A549 (cell line): ENCODE measurements at regions not wholly inside any gene's neighbourhood (a gene's known extent, or its start where the extent isn't known, plus 50 kb on each side); places are given as distances from the start of the nearest gene placed in this dataset.

Experiments
- ATAC-seq, 2 experiments: fragments of 200-7000 bp in 1 of 2; fragments of >200 bp in 1 of 2; cut with Nextera tagmentation in 1 of 2; cut with Tn5 transposase in 1 of 2; 3 replicates each; pipeline versions ENCODE4 v1.8.0 to v1.9.1; 2018 to 2020; ENCODE audit warnings: mild to moderate bottlenecking in 1 of 2, moderate library complexity in 1 of 2
- CTCF ChIA-PET: fragments of 300-600 bp; sonication (Branson Sonifier 250); formaldehyde crosslinking; extraction: SDS; loops from one replicate; lab custom pipeline; 2021; ENCODE audit warnings: antibody characterized with exemption, inconsistent platforms; lab: Yijun Ruan, JAX
- POLR2A ChIA-PET: fragments of 350-600 bp; formaldehyde crosslinking; extraction: SDS; loops from one replicate; lab custom pipeline; 2021; ENCODE audit warnings: antibody characterized with exemption, inconsistent platforms; lab: Yijun Ruan, JAX
- DNase-seq, 2 experiments: peaks; one replicate each; pipeline versions ENCODE4 v3.0.0 to v3.0.0-alpha.2; 2011 to 2016; ENCODE audit warnings: low read depth in 1 of 2, low spot score in 1 of 2
- FAIRE-seq: peaks from 2 replicates; lab custom pipeline; 2011; peaks lifted over from hg19 to GRCh38; lab: Jason Lieb, UNC
- H3K27ac ChIP-seq, 2 experiments: fragments of >200 bp; sonication (Bioruptor Twin); formaldehyde crosslinking; 3 replicates each; pipeline ENCODE4 v1.5.1; 2016 to 2017
- H3K4me1 ChIP-seq: fragments of >200 bp; sonication (Bioruptor Twin); formaldehyde crosslinking; 3 replicates; pipeline ENCODE4 v1.6.1; 2016
- H3K4me2 ChIP-seq: fragments of >200 bp; sonication (Bioruptor Twin); formaldehyde crosslinking; 3 replicates; pipeline ENCODE4 v1.6.1; 2016
- H3K4me3 ChIP-seq: fragments of >200 bp; sonication (Bioruptor Twin); formaldehyde crosslinking; 3 replicates; pipeline ENCODE4 v1.5.1; 2016
- H3K9me3 ChIP-seq: fragments of >200 bp; sonication (Bioruptor Twin); formaldehyde crosslinking; 3 replicates; pipeline ENCODE4 v1.6.1; 2016
- CBX2 ChIP-seq: fragments of 200-600 bp; sonication (generic); IDR thresholded peaks from 2 replicates; pipeline ENCODE4 v1.6.1; 2016; ENCODE audit warnings: low read depth, mild to moderate bottlenecking, borderline replicate concordance
- CBX8 ChIP-seq: fragments of 200-600 bp; sonication (generic); IDR thresholded peaks from 2 replicates; pipeline ENCODE4 v1.6.1; 2016
- CHD2 ChIP-seq: fragments of 150-350 bp; IDR thresholded peaks from 2 replicates; pipeline ENCODE4 v1.6.1; 2014; ENCODE audit warnings: low read length; ENCODE audit not compliant: partially characterized antibody
- EHMT2 ChIP-seq: fragments of 200-600 bp; sonication (generic); IDR thresholded peaks from 2 replicates; pipeline ENCODE4 v1.6.1; 2016; ENCODE audit warnings: antibody characterized with exemption, low read depth, mild to moderate bottlenecking, moderate library complexity
- ELK1 ChIP-seq: fragments of 150-350 bp; IDR thresholded peaks from 2 replicates; pipeline ENCODE4 v1.6.1; 2014; ENCODE audit warnings: low read depth, mild to moderate bottlenecking, low read length
- FOSB ChIP-seq: fragments of 250-450 bp; sonication (Bioruptor Pico); IDR thresholded peaks from 2 replicates; pipeline ENCODE4 v1.5.0; 2020; ENCODE audit warnings: mild to moderate bottlenecking, moderate library complexity
- FOSL2 ChIP-seq, 2 experiments: fragments of 450-650 bp in 1 of 2; fragments of >200 bp in 1 of 2; sonication (Bioruptor Twin) in 1 of 2; formaldehyde crosslinking; IDR thresholded peaks; 2 replicates each; pipeline versions ENCODE4 v1.5.0 to v1.6.1; 2016 to 2020; ENCODE audit warnings: mild to moderate bottlenecking in 1 of 2, moderate library complexity in 1 of 2
- FOXS1 ChIP-seq: fragments of 250-450 bp; sonication (Bioruptor Pico); IDR thresholded peaks from 2 replicates; pipeline ENCODE4 v1.5.0; 2020; ENCODE audit warnings: mild to moderate bottlenecking, moderate library complexity
- HDAC2 ChIP-seq: fragments of 200-600 bp; sonication (generic); IDR thresholded peaks from 2 replicates; pipeline ENCODE4 v1.6.1; 2016
- HEYL ChIP-seq: fragments of 250-450 bp; sonication (Bioruptor Pico); IDR thresholded peaks from 2 replicates; pipeline ENCODE4 v1.8.0; 2021; ENCODE audit warnings: mild to moderate bottlenecking, moderate library complexity
- MAZ ChIP-seq: fragments of 150-350 bp; IDR thresholded peaks from 2 replicates; pipeline ENCODE4 v1.6.1; 2014; ENCODE audit warnings: antibody characterized with exemption, low read depth, low read length, borderline replicate concordance
- MYC ChIP-seq: IDR thresholded peaks from 2 replicates; pipeline ENCODE4 v1.6.1; 2012; ENCODE audit warnings: mild to moderate bottlenecking, inconsistent platforms, low read length, improper control_type of control experiment, borderline replicate concordance
- NFE2L2 ChIP-seq: fragments of 150-350 bp; conservative IDR thresholded peaks from 2 replicates; pipeline ENCODE4 v1.6.1; 2014; ENCODE audit warnings: low read length
- NR3C1 ChIP-seq: fragments of >200 bp; sonication (Bioruptor Twin); formaldehyde crosslinking; IDR thresholded peaks from 3 replicates; pipeline ENCODE4 v1.6.1; 2017
- POLR2AphosphoS2 ChIP-seq: conservative IDR thresholded peaks from 2 replicates; pipeline ENCODE4 v1.6.1; 2012; ENCODE audit warnings: low read length, improper control_type of control experiment, inconsistent platforms
- RAD21 ChIP-seq, 2 experiments: fragments of >200 bp in 1 of 2; sonication (Bioruptor Twin) in 1 of 2; formaldehyde crosslinking in 1 of 2; IDR thresholded peaks in 1 of 2; conservative IDR thresholded peaks in 1 of 2; 2 replicates in 1 of 2; 3 replicates in 1 of 2; pipeline ENCODE4 v1.6.1; 2012 to 2018; ENCODE audit warnings: inconsistent platforms in 1 of 2
- SREBF2 ChIP-seq: fragments of 450-650 bp; IDR thresholded peaks from 2 replicates; pipeline ENCODE4 v1.6.1; 2014; ENCODE audit warnings: mild to moderate bottlenecking, moderate library complexity
- ZC3H11A ChIP-seq: fragments of 450-650 bp; IDR thresholded peaks from 2 replicates; pipeline ENCODE4 v1.6.1; 2014; ENCODE audit warnings: antibody characterized with exemption, mild to moderate bottlenecking
- WGBS: methylation state at CpG from one replicate; pipeline ENCODE4 v1.1.6; 2017; ENCODE audit errors: missing lambda C conversion rate; 5-methylcytosine and 5-hydroxymethylcytosine counted together
- TF ChIP-seq, protein P1 (sequence below): fragments of >200 bp; sonication (Bioruptor Twin); formaldehyde crosslinking; IDR thresholded peaks from 3 replicates; pipeline ENCODE4 v1.5.1; 2016
- TF ChIP-seq, protein P2 (sequence below): fragments of 200-600 bp; sonication (generic); IDR thresholded peaks from 2 replicates; pipeline ENCODE4 v1.6.1; 2016; ENCODE audit warnings: antibody characterized with exemption, mild to moderate bottlenecking, moderate library complexity
- TF ChIP-seq, protein P3 (sequence below): fragments of 250-450 bp; sonication (Bioruptor Pico); IDR thresholded peaks from 2 replicates; pipeline ENCODE4 v1.5.0; 2021; ENCODE audit warnings: mild to moderate bottlenecking, moderate library complexity, borderline replicate concordance
- TF ChIP-seq, protein P4 (sequence below): IDR thresholded peaks from 2 replicates; pipeline ENCODE4 v1.6.1; 2012
- TF ChIP-seq, protein P5 (sequence below): fragments of 450-650 bp; IDR thresholded peaks from 2 replicates; pipeline ENCODE4 v1.6.1; 2014; ENCODE audit warnings: antibody characterized with exemption
- TF ChIP-seq, protein P6 (sequence below): fragments of 250-450 bp; sonication (Bioruptor Pico); IDR thresholded peaks from 2 replicates; pipeline ENCODE4 v1.5.0; 2020; ENCODE audit warnings: low read depth, mild to moderate bottlenecking, moderate library complexity

DNA sequence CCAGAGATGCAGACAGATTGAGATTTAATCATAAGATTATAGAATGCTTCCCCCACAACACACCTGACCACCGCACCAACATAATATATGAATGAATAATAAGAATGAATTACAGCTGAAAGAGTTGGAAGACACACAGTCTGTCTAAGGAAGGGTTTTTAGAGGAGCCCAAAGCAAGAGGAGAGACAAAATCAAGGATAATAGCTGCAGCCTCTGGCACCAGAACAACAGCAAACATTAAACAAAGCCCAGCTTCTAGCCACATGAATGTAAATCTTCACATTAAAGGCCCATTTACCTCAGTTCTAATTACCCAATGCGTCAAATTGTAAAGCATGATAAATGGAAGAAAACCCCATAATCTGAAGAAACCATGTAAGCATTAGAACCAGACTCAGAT is 133.9 kb downstream of the SPCS3 start:
- no peak for FAIRE-seq
- H3K4me2 ChIP-seq: no peak overlapping the region

DNA sequence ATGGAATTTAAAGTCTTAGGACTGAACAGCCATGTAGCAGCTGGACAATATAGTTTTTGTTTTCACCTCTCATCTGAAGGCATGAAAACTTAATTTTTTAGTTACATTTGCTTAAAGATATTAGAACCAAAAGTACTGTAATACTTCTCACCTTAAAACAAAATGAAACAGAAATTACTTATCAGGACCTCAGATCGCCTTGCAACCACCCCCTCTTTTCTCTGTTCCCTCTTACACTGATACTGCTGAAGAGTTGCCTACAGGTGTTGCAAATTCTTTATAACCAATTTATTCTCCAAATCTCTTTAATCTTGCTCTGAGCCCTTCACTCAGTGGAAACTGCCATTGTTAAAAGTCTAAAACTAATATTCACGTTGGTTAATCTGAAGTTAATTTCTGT is 145.0 kb downstream of the SPCS3 start:
- POLR2A ChIA-PET: no interaction called here

More for the DNA sequence above, 133.9 kb downstream of the SPCS3 start:
- Histone ChIP-seq H3K4me1 (no peaks in the 10 kb centered on the region), H3K9me3 (no peaks in the 10 kb centered on the region), H3K4me3 (no peak overlapping the region), H3K27ac (no peak overlapping the region)
- WGBS: 82% methylated on average over 2 of the region's 2 CpGs
- ChIA-PET CTCF (interaction anchor here (0.8 kb wide), 1 partner anchor 76 kb away, joined by 3 read pairs; no protein-coding TSS in a partner anchor), POLR2A (no interaction called here)
- no peak for ATAC-seq
- TF ChIP-seq MYC (no peak), EHMT2 (no peak), HEYL (no peak)
- no peak for DNase-seq

DNA sequence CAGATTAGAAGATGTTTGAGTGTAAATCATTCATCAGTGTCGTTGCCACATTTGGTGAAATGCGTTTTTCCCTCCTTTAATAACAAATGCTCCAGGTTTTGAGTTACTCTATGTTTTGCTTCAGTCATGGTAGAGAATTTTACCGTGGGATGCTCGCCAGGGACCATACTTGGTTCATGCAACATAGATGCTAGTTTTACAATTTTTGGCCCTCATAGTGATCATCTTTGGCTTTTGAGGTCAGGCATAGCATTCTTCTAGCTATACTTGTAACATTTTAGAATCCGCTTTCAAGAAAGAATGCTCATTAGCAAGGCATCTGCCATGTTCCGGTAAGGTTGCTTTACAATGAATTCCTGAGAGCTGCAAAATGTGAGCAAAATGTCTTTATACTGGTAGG is 147.2 kb downstream of the SPCS3 start:
- no peak overlapping the region for H3K4me3 ChIP-seq
- DNase-seq: no peak
- no peaks in the 10 kb centered on the region for H3K9me3 ChIP-seq
- CTCF ChIA-PET: no interaction called here
- POLR2A ChIA-PET: no interaction called here
- no peak overlapping the region for H3K27ac ChIP-seq
- TF ChIP-seq CBX2 (no peak), HDAC2 (no peak), ZC3H11A (no peak), FOXS1 (CRISPR knock-in tag) (no peak), CHD2 (no peak), NR3C1 (no peak), NFE2L2 (no peak), SREBF2 (no peak), ELK1 (no peak)
- TF ChIP-seq, protein P1, sequence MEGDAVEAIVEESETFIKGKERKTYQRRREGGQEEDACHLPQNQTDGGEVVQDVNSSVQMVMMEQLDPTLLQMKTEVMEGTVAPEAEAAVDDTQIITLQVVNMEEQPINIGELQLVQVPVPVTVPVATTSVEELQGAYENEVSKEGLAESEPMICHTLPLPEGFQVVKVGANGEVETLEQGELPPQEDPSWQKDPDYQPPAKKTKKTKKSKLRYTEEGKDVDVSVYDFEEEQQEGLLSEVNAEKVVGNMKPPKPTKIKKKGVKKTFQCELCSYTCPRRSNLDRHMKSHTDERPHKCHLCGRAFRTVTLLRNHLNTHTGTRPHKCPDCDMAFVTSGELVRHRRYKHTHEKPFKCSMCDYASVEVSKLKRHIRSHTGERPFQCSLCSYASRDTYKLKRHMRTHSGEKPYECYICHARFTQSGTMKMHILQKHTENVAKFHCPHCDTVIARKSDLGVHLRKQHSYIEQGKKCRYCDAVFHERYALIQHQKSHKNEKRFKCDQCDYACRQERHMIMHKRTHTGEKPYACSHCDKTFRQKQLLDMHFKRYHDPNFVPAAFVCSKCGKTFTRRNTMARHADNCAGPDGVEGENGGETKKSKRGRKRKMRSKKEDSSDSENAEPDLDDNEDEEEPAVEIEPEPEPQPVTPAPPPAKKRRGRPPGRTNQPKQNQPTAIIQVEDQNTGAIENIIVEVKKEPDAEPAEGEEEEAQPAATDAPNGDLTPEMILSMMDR: no peak
- TF ChIP-seq, protein P2, sequence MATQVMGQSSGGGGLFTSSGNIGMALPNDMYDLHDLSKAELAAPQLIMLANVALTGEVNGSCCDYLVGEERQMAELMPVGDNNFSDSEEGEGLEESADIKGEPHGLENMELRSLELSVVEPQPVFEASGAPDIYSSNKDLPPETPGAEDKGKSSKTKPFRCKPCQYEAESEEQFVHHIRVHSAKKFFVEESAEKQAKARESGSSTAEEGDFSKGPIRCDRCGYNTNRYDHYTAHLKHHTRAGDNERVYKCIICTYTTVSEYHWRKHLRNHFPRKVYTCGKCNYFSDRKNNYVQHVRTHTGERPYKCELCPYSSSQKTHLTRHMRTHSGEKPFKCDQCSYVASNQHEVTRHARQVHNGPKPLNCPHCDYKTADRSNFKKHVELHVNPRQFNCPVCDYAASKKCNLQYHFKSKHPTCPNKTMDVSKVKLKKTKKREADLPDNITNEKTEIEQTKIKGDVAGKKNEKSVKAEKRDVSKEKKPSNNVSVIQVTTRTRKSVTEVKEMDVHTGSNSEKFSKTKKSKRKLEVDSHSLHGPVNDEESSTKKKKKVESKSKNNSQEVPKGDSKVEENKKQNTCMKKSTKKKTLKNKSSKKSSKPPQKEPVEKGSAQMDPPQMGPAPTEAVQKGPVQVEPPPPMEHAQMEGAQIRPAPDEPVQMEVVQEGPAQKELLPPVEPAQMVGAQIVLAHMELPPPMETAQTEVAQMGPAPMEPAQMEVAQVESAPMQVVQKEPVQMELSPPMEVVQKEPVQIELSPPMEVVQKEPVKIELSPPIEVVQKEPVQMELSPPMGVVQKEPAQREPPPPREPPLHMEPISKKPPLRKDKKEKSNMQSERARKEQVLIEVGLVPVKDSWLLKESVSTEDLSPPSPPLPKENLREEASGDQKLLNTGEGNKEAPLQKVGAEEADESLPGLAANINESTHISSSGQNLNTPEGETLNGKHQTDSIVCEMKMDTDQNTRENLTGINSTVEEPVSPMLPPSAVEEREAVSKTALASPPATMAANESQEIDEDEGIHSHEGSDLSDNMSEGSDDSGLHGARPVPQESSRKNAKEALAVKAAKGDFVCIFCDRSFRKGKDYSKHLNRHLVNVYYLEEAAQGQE: no peak
- TF ChIP-seq, protein P3, sequence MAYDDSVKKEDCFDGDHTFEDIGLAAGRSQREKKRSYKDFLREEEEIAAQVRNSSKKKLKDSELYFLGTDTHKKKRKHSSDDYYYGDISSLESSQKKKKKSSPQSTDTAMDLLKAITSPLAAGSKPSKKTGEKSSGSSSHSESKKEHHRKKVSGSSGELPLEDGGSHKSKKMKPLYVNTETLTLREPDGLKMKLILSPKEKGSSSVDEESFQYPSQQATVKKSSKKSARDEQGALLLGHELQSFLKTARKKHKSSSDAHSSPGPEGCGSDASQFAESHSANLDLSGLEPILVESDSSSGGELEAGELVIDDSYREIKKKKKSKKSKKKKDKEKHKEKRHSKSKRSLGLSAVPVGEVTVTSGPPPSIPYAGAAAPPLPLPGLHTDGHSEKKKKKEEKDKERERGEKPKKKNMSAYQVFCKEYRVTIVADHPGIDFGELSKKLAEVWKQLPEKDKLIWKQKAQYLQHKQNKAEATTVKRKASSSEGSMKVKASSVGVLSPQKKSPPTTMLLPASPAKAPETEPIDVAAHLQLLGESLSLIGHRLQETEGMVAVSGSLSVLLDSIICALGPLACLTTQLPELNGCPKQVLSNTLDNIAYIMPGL (CRISPR knock-in tag): no peak
- FAIRE-seq: no peak
- no peak for ATAC-seq
- WGBS: 77% methylated on average over 6 of the region's 6 CpGs
- H3K4me2 ChIP-seq: no peak overlapping the region
- no peaks in the 10 kb centered on the region for H3K4me1 ChIP-seq

More for the DNA sequence above, 145.0 kb downstream of the SPCS3 start:
- Histone ChIP-seq H3K4me1 (no peaks in the 10 kb centered on the region), H3K4me2 (no peak overlapping the region), H3K27ac (no peak overlapping the region), H3K4me3 (no peak overlapping the region), H3K9me3 (no peaks in the 10 kb centered on the region)
- FAIRE-seq (no peak), DNase-seq (no peak), ATAC-seq (no peak)
- 88% methylated on average over 2 of the region's 2 CpGs for WGBS
- CTCF ChIA-PET: no interaction called here
- TF ChIP-seq, protein P4, sequence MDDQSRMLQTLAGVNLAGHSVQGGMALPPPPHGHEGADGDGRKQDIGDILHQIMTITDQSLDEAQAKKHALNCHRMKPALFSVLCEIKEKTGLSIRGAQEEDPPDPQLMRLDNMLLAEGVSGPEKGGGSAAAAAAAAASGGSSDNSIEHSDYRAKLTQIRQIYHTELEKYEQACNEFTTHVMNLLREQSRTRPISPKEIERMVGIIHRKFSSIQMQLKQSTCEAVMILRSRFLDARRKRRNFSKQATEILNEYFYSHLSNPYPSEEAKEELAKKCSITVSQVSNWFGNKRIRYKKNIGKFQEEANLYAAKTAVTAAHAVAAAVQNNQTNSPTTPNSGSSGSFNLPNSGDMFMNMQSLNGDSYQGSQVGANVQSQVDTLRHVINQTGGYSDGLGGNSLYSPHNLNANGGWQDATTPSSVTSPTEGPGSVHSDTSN: no peak
- TF ChIP-seq POLR2AphosphoS2 (no peak), RAD21 (conservative IDR thresholded peaks at IDR 0.05 in 1 of 2, IDR thresholded peaks at IDR 0.05 in 1 of 2) (no peak), MAZ (no peak), CBX8 (no peak), FOSL2 (IDR thresholded peaks at IDR 0.05) (no peak), FOSL2 (CRISPR knock-in tag; IDR thresholded peaks at IDR 0.05) (no peak), FOSB (CRISPR knock-in tag) (no peak), NFE2L2 (no peak), MYC (no peak)
- TF ChIP-seq, protein P5, sequence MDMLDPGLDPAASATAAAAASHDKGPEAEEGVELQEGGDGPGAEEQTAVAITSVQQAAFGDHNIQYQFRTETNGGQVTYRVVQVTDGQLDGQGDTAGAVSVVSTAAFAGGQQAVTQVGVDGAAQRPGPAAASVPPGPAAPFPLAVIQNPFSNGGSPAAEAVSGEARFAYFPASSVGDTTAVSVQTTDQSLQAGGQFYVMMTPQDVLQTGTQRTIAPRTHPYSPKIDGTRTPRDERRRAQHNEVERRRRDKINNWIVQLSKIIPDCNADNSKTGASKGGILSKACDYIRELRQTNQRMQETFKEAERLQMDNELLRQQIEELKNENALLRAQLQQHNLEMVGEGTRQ: no peak
- TF ChIP-seq, protein P6, sequence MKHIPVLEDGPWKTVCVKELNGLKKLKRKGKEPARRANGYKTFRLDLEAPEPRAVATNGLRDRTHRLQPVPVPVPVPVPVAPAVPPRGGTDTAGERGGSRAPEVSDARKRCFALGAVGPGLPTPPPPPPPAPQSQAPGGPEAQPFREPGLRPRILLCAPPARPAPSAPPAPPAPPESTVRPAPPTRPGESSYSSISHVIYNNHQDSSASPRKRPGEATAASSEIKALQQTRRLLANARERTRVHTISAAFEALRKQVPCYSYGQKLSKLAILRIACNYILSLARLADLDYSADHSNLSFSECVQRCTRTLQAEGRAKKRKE (CRISPR knock-in tag): no peak
